GM12878 (cell line): ENCODE measurements at regions not wholly inside any gene's neighbourhood (a gene's known extent, or its start where the extent isn't known, plus 50 kb on each side); places are given as distances from the start of the nearest gene placed in this dataset.

Source experiments
- ATAC-seq: fragments of 200-7000 bp; cut with Tn5 transposase; 3 replicates; pipeline ENCODE4 v1.9.1; 2020; ENCODE audit warnings: mild to moderate bottlenecking, moderate library complexity
- BruUV-seq: library from RNA; stranded (reverse); fragments of 400-500 nt; replicated peaks from 2 replicates; lab custom pipeline; 2021; lab: Mats Ljungman, UMichigan
- CTCF ChIA-PET: fragments of 300-600 bp; sonication (Branson Sonifier 250); formaldehyde crosslinking; extraction: SDS; loops from one replicate; lab custom pipeline; 2021; ENCODE audit warnings: inconsistent platforms; lab: Yijun Ruan, JAX
- POLR2A ChIA-PET: fragments of 350-600 bp; formaldehyde crosslinking; extraction: SDS; loops from one replicate; lab custom pipeline; 2021; ENCODE audit warnings: inconsistent platforms; lab: Charles Lee
- RAD21 ChIA-PET: fragments of 300-600 bp; sonication (Branson Sonifier 250); formaldehyde crosslinking; loops from one replicate; lab custom pipeline; 2023; ENCODE audit warnings: antibody characterized with exemption; ENCODE audit not compliant: unreplicated experiment; lab: Charles Lee
- SMC1A ChIA-PET: fragments of 300-600 bp; sonication (Branson Sonifier 250); formaldehyde crosslinking; loops from one replicate; lab custom pipeline; 2023; ENCODE audit not compliant: unreplicated experiment, uncharacterized antibody; lab: Charles Lee
- DNase-seq: peaks from one replicate; pipeline ENCODE4 v3.0.0-alpha.2; 2011; ENCODE audit warnings: low read depth, low spot score
- FAIRE-seq: peaks from 3 replicates; lab custom pipeline; 2011; peaks lifted over from hg19 to GRCh38; lab: Jason Lieb, UNC
- H2AFZ ChIP-seq: 2 replicates; pipeline ENCODE4 v1.6.0; 2011; ENCODE audit warnings: low read depth, low read length, control low read depth; ENCODE audit not compliant: control insufficient read depth
- H3K27ac ChIP-seq: 2 replicates; pipeline ENCODE4 v1.5.1; 2011; ENCODE audit warnings: control low read depth; ENCODE audit not compliant: control insufficient read depth, insufficient read depth
- H3K27me3 ChIP-seq, 2 experiments: replicated peaks in 1 of 2; 2 replicates each; pipeline versions ENCODE4 v1.6.0 to v1.6.1; 2011; ENCODE audit warnings: low read length in 1 of 2; ENCODE audit not compliant: control insufficient read depth in 2 of 2, insufficient read depth in 2 of 2
- H3K36me3 ChIP-seq, 2 experiments: 2 replicates each; pipeline ENCODE4 v1.5.1; 2011; ENCODE audit warnings: low read length in 1 of 2; ENCODE audit not compliant: control insufficient read depth in 2 of 2, insufficient read depth in 2 of 2
- H3K4me1 ChIP-seq: 2 replicates; pipeline ENCODE4 v1.6.1; 2011; ENCODE audit warnings: mild to moderate bottlenecking, low read length, moderate library complexity, mixed read lengths; ENCODE audit not compliant: control insufficient read depth, insufficient read depth
- H3K4me2 ChIP-seq: 2 replicates; pipeline ENCODE4 v1.6.0; 2011; ENCODE audit warnings: control low read depth; ENCODE audit not compliant: control insufficient read depth, insufficient read depth
- H3K4me3 ChIP-seq: fragments of 200-600 bp; sonication (generic); 2 replicates; pipeline ENCODE4 v1.5.1; 2016
- H3K79me2 ChIP-seq: 2 replicates; pipeline ENCODE4 v1.6.0; 2011; ENCODE audit warnings: low read length; ENCODE audit not compliant: control insufficient read depth, insufficient read depth
- H3K9ac ChIP-seq: 2 replicates; pipeline ENCODE4 v1.8.0; 2011; ENCODE audit warnings: low read length, control low read depth, mixed read lengths; ENCODE audit not compliant: control insufficient read depth, insufficient read depth
- H3K9me3 ChIP-seq: replicated peaks from 3 replicates; pipeline ENCODE4 v1.5.1; 2011; ENCODE audit warnings: mild to moderate bottlenecking, low read length; ENCODE audit not compliant: control insufficient read depth, insufficient read depth
- H4K20me1 ChIP-seq: 2 replicates; pipeline ENCODE4 v1.6.0; 2011; ENCODE audit not compliant: control insufficient read depth, insufficient read depth
- ATF7 ChIP-seq: fragments of 450-650 bp; IDR thresholded peaks from 2 replicates; pipeline ENCODE4 v1.6.1; 2016; ENCODE audit warnings: low read depth, mild to moderate bottlenecking
- CBX3 ChIP-seq: fragments of 200-600 bp; sonication (generic); IDR thresholded peaks from 2 replicates; pipeline ENCODE4 v1.6.1; 2016; ENCODE audit warnings: low read depth, borderline replicate concordance
- CTCF ChIP-seq, 3 experiments: IDR thresholded peaks in 2 of 3; conservative IDR thresholded peaks in 1 of 3; 2 replicates each; pipeline ENCODE4 v1.5.1; 2011; ENCODE audit warnings: low read depth in 3 of 3, low read length in 3 of 3, mild to moderate bottlenecking in 3 of 3, control low read depth in 2 of 3, moderate library complexity in 2 of 3, inconsistent platforms in 1 of 3, mixed read lengths in 1 of 3; ENCODE audit not compliant: control insufficient read depth in 2 of 3, insufficient read depth in 1 of 3; ENCODE audit errors: extremely low read depth in 1 of 3
- E2F8 ChIP-seq: fragments of 450-650 bp; IDR thresholded peaks from 2 replicates; pipeline ENCODE4 v1.6.1; 2018; ENCODE audit warnings: mild to moderate bottlenecking, low read depth, moderate library complexity; ENCODE audit not compliant: partially characterized antibody
- EGR1 ChIP-seq, 2 experiments: IDR thresholded peaks; 1 replicate in 1 of 2; 2 replicates in 1 of 2; pipeline ENCODE4 v1.6.1; 2011 to 2012; ENCODE audit warnings: low read depth in 2 of 2, low read length in 2 of 2, borderline replicate concordance in 1 of 2, mild to moderate bottlenecking in 1 of 2, moderate library complexity in 1 of 2
- MEF2B ChIP-seq: fragments of 450-650 bp; IDR thresholded peaks from 2 replicates; pipeline ENCODE4 v1.6.1; 2018; ENCODE audit warnings: mild to moderate bottlenecking, moderate library complexity; ENCODE audit not compliant: partially characterized antibody, poor library complexity, severe bottlenecking
- NR2C2 ChIP-seq: IDR thresholded peaks from 2 replicates; pipeline ENCODE4 v1.6.1; 2011; ENCODE audit warnings: borderline replicate concordance, low read depth; ENCODE audit not compliant: control insufficient read depth, insufficient read length
- NRF1 ChIP-seq: conservative IDR thresholded peaks from 2 replicates; pipeline ENCODE4 v1.6.1; 2011; ENCODE audit warnings: mild to moderate bottlenecking, low read depth, low read length, improper control_type of control experiment
- PAX5 ChIP-seq: IDR thresholded peaks from 2 replicates; pipeline ENCODE4 v1.6.1; 2011; ENCODE audit warnings: low read depth, low read length, borderline replicate concordance
- RB1 ChIP-seq: fragments of 450-650 bp; formaldehyde crosslinking; IDR thresholded peaks from 2 replicates; pipeline ENCODE4 v1.6.1; 2017; ENCODE audit warnings: mild to moderate bottlenecking, borderline replicate concordance
- RCOR1 ChIP-seq: conservative IDR thresholded peaks from 2 replicates; pipeline ENCODE4 v1.6.1; 2012; ENCODE audit warnings: low read depth, low read length, improper control_type of control experiment
- RFX5 ChIP-seq: IDR thresholded peaks from 2 replicates; pipeline ENCODE4 v1.6.1; 2011; ENCODE audit warnings: low read depth, low read length, improper control_type of control experiment
- SMAD1 ChIP-seq: fragments of 450-650 bp; IDR thresholded peaks from 2 replicates; pipeline ENCODE4 v1.6.1; 2018; ENCODE audit warnings: mild to moderate bottlenecking, low read depth; ENCODE audit not compliant: partially characterized antibody
- TCF3 ChIP-seq: IDR thresholded peaks from 2 replicates; pipeline ENCODE4 v1.6.1; 2012; ENCODE audit warnings: low read depth, mild to moderate bottlenecking, low read length, borderline replicate concordance; ENCODE audit not compliant: insufficient read depth
- USF1 ChIP-seq: IDR thresholded peaks from 2 replicates; pipeline ENCODE4 v1.6.1; 2011; ENCODE audit warnings: borderline replicate concordance, low read depth, mild to moderate bottlenecking, moderate library complexity, mixed read lengths, low read length; ENCODE audit not compliant: insufficient read depth; ENCODE audit errors: extremely low read length
- WGBS: methylation state at CpG from one replicate; pipeline ENCODE4 v1.1.6; 2016; ENCODE audit warnings: low lambda C conversion rate; ENCODE audit not compliant: insufficient replicate concordance, insufficient coverage; ENCODE audit errors: missing lambda C conversion rate; 5-methylcytosine and 5-hydroxymethylcytosine counted together
- in situ Hi-C: fragments of 300-500 bp; cut with MboI; formaldehyde crosslinking; loops from 9 replicates; pipeline ENCODE4 v1.14.3; 2018; ENCODE audit warnings: mixed read lengths
- intact Hi-C: fragments of 100-400 bp; cut with micrococcal nuclease; formaldehyde crosslinking; loops from one replicate; pipeline ENCODE4 v1.14.2; 2022; ENCODE audit not compliant: unreplicated experiment

- no peaks in the 10 kb centered on the region for H3K9me3 ChIP-seq
- DNase-seq (no peak), FAIRE-seq (no peak), ATAC-seq (no peak)
- ChIA-PET CTCF (interaction anchor here (1.4 kb wide), 1 partner anchor 650 kb away, joined by 3 read pairs; no protein-coding TSS in a partner anchor), RAD21 (no interaction called here), POLR2A (no interaction called here), SMC1A (no interaction called here)
- no peak overlapping the region for H3K4me3 ChIP-seq
- WGBS, result 46% methylated on average over 3 of the region's 3 CpGs
- no peaks in the 10 kb centered on the region for H3K27me3 ChIP-seq
- no peaks in the 10 kb centered on the region for H4K20me1 ChIP-seq
- intact Hi-C loops, result loop anchor here (1.0 to 10.0 kb wide), 4 partner anchors 159 to 1295 kb away; partner anchors contain the start of gene EPHB1
- H3K9ac ChIP-seq, result no peak overlapping the region
- no TSS peak for BruUV-seq
- H3K36me3 ChIP-seq, result no peaks in the 10 kb centered on the region
- in situ Hi-C loops, result loop anchor here (25.0 kb wide), 1 partner anchor 1108 kb away; the partner anchor contains the start of gene EPHB1
- no peaks in the 10 kb centered on the region for H3K79me2 ChIP-seq
- H3K4me2 ChIP-seq, result no peak overlapping the region
- no peak overlapping the region for H3K27ac ChIP-seq
- no peak overlapping the region for H2AFZ ChIP-seq
- H3K4me1 ChIP-seq, result no peaks in the 10 kb centered on the region
- TF ChIP-seq CTCF (IDR thresholded peaks at IDR 0.05 in 2 of 3, conservative IDR thresholded peaks at IDR 0.05 in 1 of 3; ENCODE audit: control insufficient read depth in 2 of 3, extremely low read depth in 1 of 3, insufficient read depth in 1 of 3, low read depth in 3 of 3, low read length in 3 of 3), result no peak
- TF ChIP-seq USF1, result no peak
- TF ChIP-seq PAX5, result no peak
- no peak for TF ChIP-seq TCF3
- TF ChIP-seq ATF7, result no peak
- TF ChIP-seq CBX3, result no peak
- TF ChIP-seq E2F8, result no peak
- TF ChIP-seq MEF2B, result no peak
- no peak for TF ChIP-seq RB1
- no peak for TF ChIP-seq RCOR1
- TF ChIP-seq RFX5, result no peak
- TF ChIP-seq NR2C2, result no peak
- no peak for TF ChIP-seq NRF1
- no peak for TF ChIP-seq SMAD1
- no peak for TF ChIP-seq EGR1 (IDR thresholded peaks at IDR 0.05; ENCODE audit: borderline replicate concordance in 1 of 2, low read depth in 2 of 2, low read length in 2 of 2)
- TF ChIP-seq, all 136 proteins: peak for 0
These were observed 69.8 kb upstream of the PPP2R3A start for GRCh38 chr3:135895734-135896121.
